H9 (cell line): ENCODE measurements at regions not wholly inside any gene's neighbourhood (a gene's known extent, or its start where the extent isn't known, plus 50 kb on each side); places are given as distances from the start of the nearest gene placed in this dataset.

ENCODE experiments used
- DNase-seq: peaks from one replicate; pipeline ENCODE4 v3.0.0-alpha.2; 2017
- H2AFZ ChIP-seq: one replicate; pipeline ENCODE4 v1.6.1; 2013; ENCODE audit warnings: mild to moderate bottlenecking, low read length, control low read depth, moderate library complexity
- H2AK5ac ChIP-seq: 2 replicates; pipeline ENCODE4 v1.6.1; 2013; ENCODE audit warnings: low read length, control low read depth, mixed read lengths; ENCODE audit not compliant: insufficient read length
- H2BK120ac ChIP-seq: one replicate; pipeline ENCODE4 v1.6.1; 2013; ENCODE audit warnings: low read depth, mild to moderate bottlenecking, low read length, control low read depth, inconsistent platforms; ENCODE audit not compliant: poor library complexity, severe bottlenecking
- H2BK12ac ChIP-seq: 2 replicates; pipeline ENCODE4 v1.6.1; 2013; ENCODE audit warnings: low read length, control low read depth, mixed read lengths, low read depth; ENCODE audit not compliant: insufficient read length
- H2BK15ac ChIP-seq: 2 replicates; pipeline ENCODE4 v1.6.1; 2013; ENCODE audit warnings: low read depth, low read length, control low read depth
- H2BK20ac ChIP-seq: one replicate; pipeline ENCODE4 v1.6.1; 2013; ENCODE audit warnings: low read depth, mild to moderate bottlenecking, low read length, control low read depth, inconsistent platforms; ENCODE audit not compliant: poor library complexity, severe bottlenecking
- H2BK5ac ChIP-seq: 2 replicates; pipeline ENCODE4 v1.6.1; 2013; ENCODE audit warnings: low read length, control low read depth, mixed read lengths; ENCODE audit not compliant: insufficient read length
- H3K14ac ChIP-seq: 2 replicates; pipeline ENCODE4 v1.6.1; 2013; ENCODE audit warnings: low read length, control low read depth; ENCODE audit not compliant: insufficient read depth
- H3K18ac ChIP-seq: 2 replicates; pipeline ENCODE4 v1.6.1; 2013; ENCODE audit warnings: low read depth, mild to moderate bottlenecking, mixed read lengths, low read length, control low read depth; ENCODE audit not compliant: insufficient read length
- H3K23ac ChIP-seq: 2 replicates; pipeline ENCODE4 v1.6.1; 2013; ENCODE audit warnings: low read length, control low read depth, mixed read lengths, low read depth; ENCODE audit not compliant: insufficient read length
- H3K23me2 ChIP-seq: 2 replicates; pipeline ENCODE4 v1.6.1; 2013; ENCODE audit warnings: low read depth, mild to moderate bottlenecking, mixed read lengths, low read length, control low read depth; ENCODE audit not compliant: insufficient read length, poor library complexity, severe bottlenecking
- H3K27ac ChIP-seq: 2 replicates; pipeline ENCODE4 v1.5.1; 2013; ENCODE audit warnings: low read length, control low read depth, mixed read lengths, low read depth; ENCODE audit not compliant: insufficient read length
- H3K27me3 ChIP-seq: 2 replicates; pipeline ENCODE4 v1.6.1; 2013; ENCODE audit warnings: low read length, control low read depth, inconsistent platforms; ENCODE audit not compliant: insufficient read depth
- H3K4ac ChIP-seq: 2 replicates; pipeline ENCODE4 v1.6.1; 2013; ENCODE audit warnings: low read depth, mild to moderate bottlenecking, control low read depth, inconsistent platforms, low read length, moderate library complexity
- H3K4me1 ChIP-seq: 2 replicates; pipeline ENCODE4 v1.6.1; 2013; ENCODE audit warnings: low read length, control low read depth, inconsistent platforms; ENCODE audit not compliant: insufficient read depth
- H3K4me2 ChIP-seq: 2 replicates; pipeline ENCODE4 v1.6.1; 2013; ENCODE audit warnings: low read length, control low read depth, mixed read lengths; ENCODE audit not compliant: insufficient read length, insufficient read depth
- H3K56ac ChIP-seq: 2 replicates; pipeline ENCODE4 v1.6.1; 2013; ENCODE audit warnings: low read depth, mild to moderate bottlenecking, mixed read lengths, low read length, control low read depth; ENCODE audit not compliant: insufficient read length
- H3K79me1 ChIP-seq: 2 replicates; pipeline ENCODE4 v1.6.1; 2013; ENCODE audit warnings: low read depth, mild to moderate bottlenecking, moderate library complexity, low read length, control low read depth, inconsistent platforms; ENCODE audit not compliant: insufficient read depth, poor library complexity, severe bottlenecking
- H3K79me2 ChIP-seq: 2 replicates; pipeline ENCODE4 v1.6.1; 2013; ENCODE audit warnings: low read length, control low read depth, inconsistent platforms; ENCODE audit not compliant: insufficient read depth
- H3K9ac ChIP-seq: 2 replicates; pipeline ENCODE4 v1.6.1; 2013; ENCODE audit warnings: low read length, control low read depth, mixed read lengths; ENCODE audit not compliant: insufficient read length; ENCODE audit errors: extremely low read depth
- H3K9me3 ChIP-seq: one replicate; pipeline ENCODE4 v1.6.1; 2013; ENCODE audit warnings: low read depth, low read length, inconsistent platforms; ENCODE audit not compliant: control insufficient read depth
- H3T11ph ChIP-seq: one replicate; pipeline ENCODE4 v1.6.1; 2013; ENCODE audit warnings: mild to moderate bottlenecking, low read length, control low read depth, inconsistent platforms
- H4K20me1 ChIP-seq: one replicate; pipeline ENCODE4 v1.6.1; 2013; ENCODE audit not compliant: control insufficient read depth, insufficient read length, insufficient read depth
- H4K5ac ChIP-seq: 2 replicates; pipeline ENCODE4 v1.6.1; 2013; ENCODE audit warnings: low read depth, mild to moderate bottlenecking, mixed read lengths, low read length, control low read depth; ENCODE audit not compliant: insufficient read length
- H4K8ac ChIP-seq: replicated peaks from 2 replicates; pipeline ENCODE4 v1.6.1; 2013; ENCODE audit warnings: low read length, control low read depth, mixed read lengths, low read depth; ENCODE audit not compliant: insufficient read length
- H4K91ac ChIP-seq: 2 replicates; pipeline ENCODE4 v1.6.1; 2013; ENCODE audit warnings: low read depth, mild to moderate bottlenecking, moderate library complexity, mixed read lengths, low read length, control low read depth; ENCODE audit not compliant: insufficient read length
- H3K27ac Mint-ChIP-seq, 3 experiments: 2 replicates in 2 of 3; 3 replicates in 1 of 3; pipeline ENCODE4 v1.8.0; 2020 to 2021; ENCODE audit warnings: mixed read lengths in 3 of 3, mild to moderate bottlenecking in 1 of 3, moderate library complexity in 1 of 3
- H3K27me3 Mint-ChIP-seq: 2 replicates; pipeline ENCODE4 v1.8.0; 2021; ENCODE audit warnings: low read depth, mild to moderate bottlenecking, moderate library complexity, mixed read lengths
- H3K36me3 Mint-ChIP-seq, 3 experiments: 2 replicates in 2 of 3; 3 replicates in 1 of 3; pipeline ENCODE4 v1.8.0; 2020 to 2021; ENCODE audit warnings: low read depth in 3 of 3, mixed read lengths in 3 of 3; ENCODE audit not compliant: insufficient read depth in 1 of 3
- H3K4me1 Mint-ChIP-seq, 2 experiments: 2 replicates each; pipeline ENCODE4 v1.8.0; 2020; ENCODE audit warnings: mixed read lengths in 2 of 2
- H3K4me3 Mint-ChIP-seq, 2 experiments: 2 replicates in 1 of 2; 3 replicates in 1 of 2; pipeline ENCODE4 v1.8.0; 2020 to 2021; ENCODE audit warnings: mild to moderate bottlenecking in 2 of 2, mixed read lengths in 2 of 2, moderate library complexity in 1 of 2
- H3K9me3 Mint-ChIP-seq, 2 experiments: 2 replicates in 1 of 2; 3 replicates in 1 of 2; pipeline ENCODE4 v1.8.0; 2020; ENCODE audit warnings: mild to moderate bottlenecking in 2 of 2, mixed read lengths in 2 of 2, moderate library complexity in 1 of 2
- CTCF ChIP-seq: fragments of 200-600 bp; sonication (generic); conservative IDR thresholded peaks from 3 replicates; pipeline ENCODE4 v1.8.0; 2021; ENCODE audit warnings: antibody characterized with exemption, mild to moderate bottlenecking
- WGBS: extraction: QIAGEN DNeasy Blood & Tissue Kit; methylation state at CpG from one replicate; pipeline ENCODE4 v1.1.7; 2013; ENCODE audit warnings: missing lambda C conversion rate, low lambda C conversion rate, mixed read lengths; ENCODE audit not compliant: insufficient read length; ENCODE audit errors: extremely low coverage; 5-methylcytosine and 5-hydroxymethylcytosine counted together

GRCh38 chr2:129014432-129014831, 695.8 kb upstream of the HS6ST1 start:
- WGBS: no CpG with 5 or more reads among the region's 2 CpGs
- H2BK20ac ChIP-seq: no peak overlapping the region
- H2BK120ac ChIP-seq: no peak overlapping the region
- H2AK5ac ChIP-seq: no peak overlapping the region
- no peak overlapping the region for H2BK5ac ChIP-seq
- H3K56ac ChIP-seq: no peak overlapping the region
- Mint-ChIP-seq H3K27ac (no peak overlapping the region), H3K4me3 (no peak overlapping the region), H3K36me3 (no peaks in the 10 kb centered on the region), H3K9me3 (no peaks in the 10 kb centered on the region), H3K27me3 (peaks cover 4% of the 10 kb centered on the region), H3K4me1 (no peaks in the 10 kb centered on the region)
- H3K4me1 ChIP-seq: no peaks in the 10 kb centered on the region
- no peaks in the 10 kb centered on the region for H4K20me1 ChIP-seq
- H3K79me1 ChIP-seq: no peaks in the 10 kb centered on the region
- no peak overlapping the region for H3K4ac ChIP-seq
- no peak overlapping the region for H2BK12ac ChIP-seq
- no peaks in the 10 kb centered on the region for H3K79me2 ChIP-seq
- no peak overlapping the region for H4K91ac ChIP-seq
- H3K18ac ChIP-seq: no peak overlapping the region
- H3K27ac ChIP-seq: no peak overlapping the region
- no peak overlapping the region for H3T11ph ChIP-seq
- TF ChIP-seq CTCF: no peak
- DNase-seq: no peak
- no peak overlapping the region for H2BK15ac ChIP-seq
- H3K9me3 ChIP-seq: no peaks in the 10 kb centered on the region
- no peak overlapping the region for H4K8ac ChIP-seq
- H3K4me2 ChIP-seq: no peak overlapping the region
- H4K5ac ChIP-seq: no peak overlapping the region
- H3K23me2 ChIP-seq: no peaks in the 10 kb centered on the region
- no peaks in the 10 kb centered on the region for H3K27me3 ChIP-seq
- no peak overlapping the region for H3K9ac ChIP-seq
- no peak overlapping the region for H2AFZ ChIP-seq
- H3K14ac ChIP-seq: no peak overlapping the region
- no peak overlapping the region for H3K23ac ChIP-seq
